ENCODE measurements at regions not wholly inside any gene's neighbourhood (a gene's known extent, or its start where the extent isn't known, plus 50 kb on each side); places are given as distances from the start of the nearest gene placed in this dataset.

DNA sequence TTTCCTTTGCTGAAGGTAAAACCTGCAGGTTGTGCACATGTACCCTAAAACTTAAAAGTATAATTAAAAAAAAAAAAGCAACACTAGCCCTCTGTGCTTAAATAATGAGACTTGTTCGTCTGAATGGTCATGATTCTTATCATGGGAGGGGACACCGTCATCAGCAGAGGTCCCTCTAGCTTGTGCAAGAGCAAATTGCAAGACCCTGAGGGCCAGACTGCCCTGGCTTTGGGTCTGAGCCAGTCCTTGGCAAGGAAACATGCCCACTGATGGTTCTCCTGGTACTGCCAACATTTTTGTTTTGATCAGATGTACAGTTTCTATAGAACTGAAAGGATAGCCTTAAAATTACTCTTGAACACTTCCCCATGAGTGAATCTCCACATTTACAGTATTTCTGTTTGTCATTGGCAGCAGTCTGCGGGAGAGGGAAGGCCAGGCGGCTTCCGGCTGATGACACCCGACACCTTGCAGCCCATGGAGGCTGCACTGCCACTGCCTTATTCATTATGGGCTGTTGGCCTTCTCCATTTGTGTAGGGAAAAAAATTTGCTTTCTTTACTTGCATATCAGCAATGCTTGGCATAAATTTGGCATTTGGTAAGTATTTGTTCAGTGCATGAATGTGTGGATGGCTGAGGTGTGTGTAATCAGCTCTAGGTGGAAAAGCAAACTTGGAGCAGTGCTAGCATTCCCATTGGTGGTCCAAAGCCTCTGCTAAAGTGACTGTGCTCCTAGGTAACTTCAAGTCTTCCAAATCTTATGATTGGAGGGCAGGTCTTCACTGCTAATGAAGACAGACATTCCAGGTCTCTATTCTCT is 161.6 kb upstream of the ALKAL2 start:
- TF ChIP-seq, protein P1, sequence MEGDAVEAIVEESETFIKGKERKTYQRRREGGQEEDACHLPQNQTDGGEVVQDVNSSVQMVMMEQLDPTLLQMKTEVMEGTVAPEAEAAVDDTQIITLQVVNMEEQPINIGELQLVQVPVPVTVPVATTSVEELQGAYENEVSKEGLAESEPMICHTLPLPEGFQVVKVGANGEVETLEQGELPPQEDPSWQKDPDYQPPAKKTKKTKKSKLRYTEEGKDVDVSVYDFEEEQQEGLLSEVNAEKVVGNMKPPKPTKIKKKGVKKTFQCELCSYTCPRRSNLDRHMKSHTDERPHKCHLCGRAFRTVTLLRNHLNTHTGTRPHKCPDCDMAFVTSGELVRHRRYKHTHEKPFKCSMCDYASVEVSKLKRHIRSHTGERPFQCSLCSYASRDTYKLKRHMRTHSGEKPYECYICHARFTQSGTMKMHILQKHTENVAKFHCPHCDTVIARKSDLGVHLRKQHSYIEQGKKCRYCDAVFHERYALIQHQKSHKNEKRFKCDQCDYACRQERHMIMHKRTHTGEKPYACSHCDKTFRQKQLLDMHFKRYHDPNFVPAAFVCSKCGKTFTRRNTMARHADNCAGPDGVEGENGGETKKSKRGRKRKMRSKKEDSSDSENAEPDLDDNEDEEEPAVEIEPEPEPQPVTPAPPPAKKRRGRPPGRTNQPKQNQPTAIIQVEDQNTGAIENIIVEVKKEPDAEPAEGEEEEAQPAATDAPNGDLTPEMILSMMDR (IDR thresholded peaks at IDR 0.05; ENCODE audit: low read depth, low read length), result no peak
- TF ChIP-seq EZH2phosphoT487 (IDR thresholded peaks at IDR 0.05; ENCODE audit: low read depth), result no peak

Data from OCI-LY3 (cell line).